H9 (cell line): ENCODE measurements at regions not wholly inside any gene's neighbourhood (a gene's known extent, or its start where the extent isn't known, plus 50 kb on each side); places are given as distances from the start of the nearest gene placed in this dataset.

ENCODE experiments used
- DNase-seq: peaks from one replicate; pipeline ENCODE4 v3.0.0-alpha.2; 2017
- H2AFZ ChIP-seq: one replicate; pipeline ENCODE4 v1.6.1; 2013; ENCODE audit warnings: mild to moderate bottlenecking, low read length, control low read depth, moderate library complexity
- H2AK5ac ChIP-seq: 2 replicates; pipeline ENCODE4 v1.6.1; 2013; ENCODE audit warnings: low read length, control low read depth, mixed read lengths; ENCODE audit not compliant: insufficient read length
- H2BK120ac ChIP-seq: one replicate; pipeline ENCODE4 v1.6.1; 2013; ENCODE audit warnings: low read depth, mild to moderate bottlenecking, low read length, control low read depth, inconsistent platforms; ENCODE audit not compliant: poor library complexity, severe bottlenecking
- H2BK12ac ChIP-seq: 2 replicates; pipeline ENCODE4 v1.6.1; 2013; ENCODE audit warnings: low read length, control low read depth, mixed read lengths, low read depth; ENCODE audit not compliant: insufficient read length
- H2BK15ac ChIP-seq: 2 replicates; pipeline ENCODE4 v1.6.1; 2013; ENCODE audit warnings: low read depth, low read length, control low read depth
- H2BK20ac ChIP-seq: one replicate; pipeline ENCODE4 v1.6.1; 2013; ENCODE audit warnings: low read depth, mild to moderate bottlenecking, low read length, control low read depth, inconsistent platforms; ENCODE audit not compliant: poor library complexity, severe bottlenecking
- H2BK5ac ChIP-seq: 2 replicates; pipeline ENCODE4 v1.6.1; 2013; ENCODE audit warnings: low read length, control low read depth, mixed read lengths; ENCODE audit not compliant: insufficient read length
- H3K14ac ChIP-seq: 2 replicates; pipeline ENCODE4 v1.6.1; 2013; ENCODE audit warnings: low read length, control low read depth; ENCODE audit not compliant: insufficient read depth
- H3K18ac ChIP-seq: 2 replicates; pipeline ENCODE4 v1.6.1; 2013; ENCODE audit warnings: low read depth, mild to moderate bottlenecking, mixed read lengths, low read length, control low read depth; ENCODE audit not compliant: insufficient read length
- H3K23ac ChIP-seq: 2 replicates; pipeline ENCODE4 v1.6.1; 2013; ENCODE audit warnings: low read length, control low read depth, mixed read lengths, low read depth; ENCODE audit not compliant: insufficient read length
- H3K23me2 ChIP-seq: 2 replicates; pipeline ENCODE4 v1.6.1; 2013; ENCODE audit warnings: low read depth, mild to moderate bottlenecking, mixed read lengths, low read length, control low read depth; ENCODE audit not compliant: insufficient read length, poor library complexity, severe bottlenecking
- H3K27ac ChIP-seq: 2 replicates; pipeline ENCODE4 v1.5.1; 2013; ENCODE audit warnings: low read length, control low read depth, mixed read lengths, low read depth; ENCODE audit not compliant: insufficient read length
- H3K27me3 ChIP-seq: 2 replicates; pipeline ENCODE4 v1.6.1; 2013; ENCODE audit warnings: low read length, control low read depth, inconsistent platforms; ENCODE audit not compliant: insufficient read depth
- H3K4ac ChIP-seq: 2 replicates; pipeline ENCODE4 v1.6.1; 2013; ENCODE audit warnings: low read depth, mild to moderate bottlenecking, control low read depth, inconsistent platforms, low read length, moderate library complexity
- H3K4me1 ChIP-seq: 2 replicates; pipeline ENCODE4 v1.6.1; 2013; ENCODE audit warnings: low read length, control low read depth, inconsistent platforms; ENCODE audit not compliant: insufficient read depth
- H3K4me2 ChIP-seq: 2 replicates; pipeline ENCODE4 v1.6.1; 2013; ENCODE audit warnings: low read length, control low read depth, mixed read lengths; ENCODE audit not compliant: insufficient read length, insufficient read depth
- H3K56ac ChIP-seq: 2 replicates; pipeline ENCODE4 v1.6.1; 2013; ENCODE audit warnings: low read depth, mild to moderate bottlenecking, mixed read lengths, low read length, control low read depth; ENCODE audit not compliant: insufficient read length
- H3K79me1 ChIP-seq: 2 replicates; pipeline ENCODE4 v1.6.1; 2013; ENCODE audit warnings: low read depth, mild to moderate bottlenecking, moderate library complexity, low read length, control low read depth, inconsistent platforms; ENCODE audit not compliant: insufficient read depth, poor library complexity, severe bottlenecking
- H3K79me2 ChIP-seq: 2 replicates; pipeline ENCODE4 v1.6.1; 2013; ENCODE audit warnings: low read length, control low read depth, inconsistent platforms; ENCODE audit not compliant: insufficient read depth
- H3K9ac ChIP-seq: 2 replicates; pipeline ENCODE4 v1.6.1; 2013; ENCODE audit warnings: low read length, control low read depth, mixed read lengths; ENCODE audit not compliant: insufficient read length; ENCODE audit errors: extremely low read depth
- H3K9me3 ChIP-seq: one replicate; pipeline ENCODE4 v1.6.1; 2013; ENCODE audit warnings: low read depth, low read length, inconsistent platforms; ENCODE audit not compliant: control insufficient read depth
- H3T11ph ChIP-seq: one replicate; pipeline ENCODE4 v1.6.1; 2013; ENCODE audit warnings: mild to moderate bottlenecking, low read length, control low read depth, inconsistent platforms
- H4K20me1 ChIP-seq: one replicate; pipeline ENCODE4 v1.6.1; 2013; ENCODE audit not compliant: control insufficient read depth, insufficient read length, insufficient read depth
- H4K5ac ChIP-seq: 2 replicates; pipeline ENCODE4 v1.6.1; 2013; ENCODE audit warnings: low read depth, mild to moderate bottlenecking, mixed read lengths, low read length, control low read depth; ENCODE audit not compliant: insufficient read length
- H4K8ac ChIP-seq: replicated peaks from 2 replicates; pipeline ENCODE4 v1.6.1; 2013; ENCODE audit warnings: low read length, control low read depth, mixed read lengths, low read depth; ENCODE audit not compliant: insufficient read length
- H4K91ac ChIP-seq: 2 replicates; pipeline ENCODE4 v1.6.1; 2013; ENCODE audit warnings: low read depth, mild to moderate bottlenecking, moderate library complexity, mixed read lengths, low read length, control low read depth; ENCODE audit not compliant: insufficient read length
- H3K27ac Mint-ChIP-seq, 3 experiments: 2 replicates in 2 of 3; 3 replicates in 1 of 3; pipeline ENCODE4 v1.8.0; 2020 to 2021; ENCODE audit warnings: mixed read lengths in 3 of 3, mild to moderate bottlenecking in 1 of 3, moderate library complexity in 1 of 3
- H3K27me3 Mint-ChIP-seq: 2 replicates; pipeline ENCODE4 v1.8.0; 2021; ENCODE audit warnings: low read depth, mild to moderate bottlenecking, moderate library complexity, mixed read lengths
- H3K36me3 Mint-ChIP-seq, 3 experiments: 2 replicates in 2 of 3; 3 replicates in 1 of 3; pipeline ENCODE4 v1.8.0; 2020 to 2021; ENCODE audit warnings: low read depth in 3 of 3, mixed read lengths in 3 of 3; ENCODE audit not compliant: insufficient read depth in 1 of 3
- H3K4me1 Mint-ChIP-seq, 2 experiments: 2 replicates each; pipeline ENCODE4 v1.8.0; 2020; ENCODE audit warnings: mixed read lengths in 2 of 2
- H3K4me3 Mint-ChIP-seq, 2 experiments: 2 replicates in 1 of 2; 3 replicates in 1 of 2; pipeline ENCODE4 v1.8.0; 2020 to 2021; ENCODE audit warnings: mild to moderate bottlenecking in 2 of 2, mixed read lengths in 2 of 2, moderate library complexity in 1 of 2
- H3K9me3 Mint-ChIP-seq, 2 experiments: 2 replicates in 1 of 2; 3 replicates in 1 of 2; pipeline ENCODE4 v1.8.0; 2020; ENCODE audit warnings: mild to moderate bottlenecking in 2 of 2, mixed read lengths in 2 of 2, moderate library complexity in 1 of 2
- WGBS: extraction: QIAGEN DNeasy Blood & Tissue Kit; methylation state at CpG from one replicate; pipeline ENCODE4 v1.1.7; 2013; ENCODE audit warnings: missing lambda C conversion rate, low lambda C conversion rate, mixed read lengths; ENCODE audit not compliant: insufficient read length; ENCODE audit errors: extremely low coverage; 5-methylcytosine and 5-hydroxymethylcytosine counted together
- TF ChIP-seq, protein P1 (sequence below): fragments of 200-600 bp; sonication (generic); conservative IDR thresholded peaks from 3 replicates; pipeline ENCODE4 v1.8.0; 2021; ENCODE audit warnings: antibody characterized with exemption, mild to moderate bottlenecking

DNA sequence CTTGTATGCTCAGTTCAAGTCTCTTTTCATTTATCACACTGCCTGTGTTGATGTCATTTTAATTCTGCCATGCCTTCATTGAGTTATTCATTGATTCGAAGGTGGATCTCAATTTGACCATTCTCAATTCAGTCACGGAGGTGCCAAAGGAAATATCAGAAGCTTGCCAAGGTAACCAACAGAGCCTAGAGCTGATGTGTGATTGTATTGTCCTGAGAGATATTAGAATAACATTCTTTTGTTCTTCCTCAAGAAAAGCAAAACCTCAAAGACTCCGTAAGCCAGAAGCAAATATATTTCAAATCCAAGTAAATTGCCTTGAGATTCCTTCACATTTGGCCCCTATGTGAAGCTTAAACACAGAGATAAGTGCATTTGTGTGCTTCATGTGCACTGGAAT lies 345.3 kb downstream of the CXCL12 start:
- peaks cover 2% of the 10 kb centered on the region; the same call in 1 of the 2 replicates for H3K27me3 Mint-ChIP-seq
- no peaks in the 10 kb centered on the region for H3K79me1 ChIP-seq
- H3K4me2 ChIP-seq, result no peak overlapping the region
- no CpG with 5 or more reads among the region's 3 CpGs for WGBS
- no peak overlapping the region for H3T11ph ChIP-seq
- no peak overlapping the region for H3K18ac ChIP-seq
- no peak overlapping the region for H3K14ac ChIP-seq
- no peak overlapping the region for H3K9ac ChIP-seq
- DNase-seq, result no peak
- no peak overlapping the region for H2BK20ac ChIP-seq
- no peak overlapping the region for H4K91ac ChIP-seq
- no peak overlapping the region for H3K23ac ChIP-seq
- no peaks in the 10 kb centered on the region for H4K20me1 ChIP-seq
- H3K27ac ChIP-seq, result no peak overlapping the region
- TF ChIP-seq, protein P1, sequence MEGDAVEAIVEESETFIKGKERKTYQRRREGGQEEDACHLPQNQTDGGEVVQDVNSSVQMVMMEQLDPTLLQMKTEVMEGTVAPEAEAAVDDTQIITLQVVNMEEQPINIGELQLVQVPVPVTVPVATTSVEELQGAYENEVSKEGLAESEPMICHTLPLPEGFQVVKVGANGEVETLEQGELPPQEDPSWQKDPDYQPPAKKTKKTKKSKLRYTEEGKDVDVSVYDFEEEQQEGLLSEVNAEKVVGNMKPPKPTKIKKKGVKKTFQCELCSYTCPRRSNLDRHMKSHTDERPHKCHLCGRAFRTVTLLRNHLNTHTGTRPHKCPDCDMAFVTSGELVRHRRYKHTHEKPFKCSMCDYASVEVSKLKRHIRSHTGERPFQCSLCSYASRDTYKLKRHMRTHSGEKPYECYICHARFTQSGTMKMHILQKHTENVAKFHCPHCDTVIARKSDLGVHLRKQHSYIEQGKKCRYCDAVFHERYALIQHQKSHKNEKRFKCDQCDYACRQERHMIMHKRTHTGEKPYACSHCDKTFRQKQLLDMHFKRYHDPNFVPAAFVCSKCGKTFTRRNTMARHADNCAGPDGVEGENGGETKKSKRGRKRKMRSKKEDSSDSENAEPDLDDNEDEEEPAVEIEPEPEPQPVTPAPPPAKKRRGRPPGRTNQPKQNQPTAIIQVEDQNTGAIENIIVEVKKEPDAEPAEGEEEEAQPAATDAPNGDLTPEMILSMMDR, result no peak
- H2BK12ac ChIP-seq, result no peak overlapping the region
- H3K36me3 Mint-ChIP-seq, result 0 out of 7 replicates have a peak, but pooled peaks cover 0 to 1% (median 0%) of the 10 kb centered on the region in 3 experiments
- no peak overlapping the region for H2BK5ac ChIP-seq
- H4K5ac ChIP-seq, result no peak overlapping the region
- H2BK120ac ChIP-seq, result no peak overlapping the region
- H2AK5ac ChIP-seq, result no peak overlapping the region
- H4K8ac ChIP-seq, result no peak overlapping the region
- no peak overlapping the region for H3K4ac ChIP-seq
- peaks cover 4 to 5% of the 10 kb centered on the region in 2 experiments; a peak in 4 of 5 replicates for H3K9me3 Mint-ChIP-seq
- no peak overlapping the region for H2AFZ ChIP-seq
- H3K4me1 ChIP-seq, result no peaks in the 10 kb centered on the region; the same call in 1 of the 2 replicates
- no peak overlapping the region for H2BK15ac ChIP-seq
- no peaks in the 10 kb centered on the region for H3K9me3 ChIP-seq
- H3K27ac Mint-ChIP-seq, result no peak overlapping the region
- no peaks in the 10 kb centered on the region for H3K79me2 ChIP-seq
- H3K23me2 ChIP-seq, result no peaks in the 10 kb centered on the region
- H3K4me1 Mint-ChIP-seq, result peaks cover 24% of the 10 kb centered on the region in 2 experiments
- H3K4me3 Mint-ChIP-seq, result no peak overlapping the region
- H3K27me3 ChIP-seq, result no peaks in the 10 kb centered on the region
- H3K56ac ChIP-seq, result no peak overlapping the region
